ENCODE measurements at regions not wholly inside any gene's neighbourhood (a gene's known extent, or its start where the extent isn't known, plus 50 kb on each side); places are given as distances from the start of the nearest gene placed in this dataset.

DNA sequence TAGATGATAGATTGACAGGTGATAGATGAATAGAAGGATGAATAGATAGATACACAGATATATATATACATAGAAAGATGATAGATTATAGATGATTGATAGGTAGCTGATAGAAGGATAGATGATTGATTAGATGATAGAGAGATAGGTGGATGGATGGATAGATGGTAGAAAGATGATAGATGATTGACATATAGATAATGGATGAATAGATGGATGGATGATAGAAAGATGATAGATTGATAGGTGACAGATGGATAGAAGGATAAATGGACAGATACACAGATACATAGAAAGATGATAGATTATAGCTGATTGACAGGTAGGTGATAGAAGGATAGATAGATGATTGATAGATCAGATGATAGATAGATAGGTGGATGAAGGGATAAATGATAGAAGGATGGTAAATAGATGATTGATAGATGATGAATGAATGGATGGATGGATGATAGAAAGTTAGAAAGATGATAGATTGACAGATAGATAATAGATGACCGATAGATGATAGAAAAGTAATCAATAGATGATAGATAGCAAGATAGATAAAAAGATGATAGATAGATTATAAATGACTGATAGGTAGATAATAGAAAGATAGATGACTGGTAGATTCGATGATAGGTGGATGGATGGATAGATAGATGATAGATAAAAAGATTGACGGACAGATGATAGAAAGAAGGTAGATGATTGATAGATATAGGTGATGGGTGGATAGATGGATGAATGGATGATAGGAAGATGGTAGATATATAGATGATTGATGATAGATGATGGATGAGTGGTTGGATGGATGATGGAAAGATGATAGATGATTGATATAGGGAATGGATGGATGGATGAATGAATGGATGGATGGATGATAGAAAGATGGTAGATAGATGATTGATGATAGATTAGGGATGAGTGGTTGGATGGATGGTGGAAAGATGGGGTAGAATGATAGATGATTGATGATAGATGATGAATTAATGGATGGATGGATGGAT lies 80.4 kb downstream of the MICALL2 start:
- WGBS, 2 experiments: 86 to 88% methylated on average over 3 of the region's 3 CpGs
- peaks cover 23% of the 10 kb centered on the region for H3K27me3 ChIP-seq (ENCODE audit: control insufficient read depth, insufficient read depth, low read length, poor library complexity, severe bottlenecking)
- no peak overlapping the region for H3K27ac ChIP-seq (ENCODE audit: insufficient read depth, low read depth, low read length, poor library complexity, severe bottlenecking)
- H3K36me3 ChIP-seq (ENCODE audit: control insufficient read depth, insufficient read depth, low read length): no peaks in the 10 kb centered on the region
- no peaks in the 10 kb centered on the region for H3K4me1 ChIP-seq (ENCODE audit: control insufficient read depth, insufficient read depth, low read length)
- no peaks in the 10 kb centered on the region for H3K9me3 ChIP-seq (ENCODE audit: control insufficient read depth, low read length)
- no peak overlapping the region for H3K4me3 ChIP-seq (ENCODE audit: insufficient read depth, low read depth, low read length)

DNA sequence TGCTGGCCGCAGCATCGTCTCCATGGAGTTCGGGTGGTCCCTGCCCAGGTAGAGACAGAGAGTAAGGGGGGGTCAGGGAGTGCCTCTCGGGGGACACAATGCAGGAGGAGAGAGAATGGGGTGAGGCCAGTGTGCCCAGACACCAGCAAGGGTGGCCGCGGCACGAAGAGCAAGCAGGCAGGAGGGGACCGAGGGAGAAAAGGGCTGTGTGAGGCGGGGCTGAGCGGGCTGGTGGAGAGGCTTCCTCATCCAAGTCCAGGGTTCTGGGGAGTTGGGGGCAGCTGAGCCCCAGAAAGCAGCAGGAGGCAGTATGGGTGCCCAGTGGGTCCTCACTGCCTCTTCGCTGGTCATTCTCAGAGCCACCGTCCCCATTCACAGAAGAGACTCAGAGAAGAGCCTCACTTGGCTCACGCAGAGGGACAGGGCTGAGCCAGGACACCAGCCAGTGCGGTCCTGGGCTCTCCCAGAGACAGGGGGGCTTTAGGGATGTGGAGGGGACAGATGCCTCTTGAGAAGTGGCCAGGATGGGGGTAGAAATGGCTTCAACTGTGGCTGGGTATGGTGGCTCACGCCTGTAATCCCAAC lies 78.9 kb downstream of the MICALL2 start:
- peaks cover 23% of the 10 kb centered on the region for H3K27me3 ChIP-seq (ENCODE audit: control insufficient read depth, insufficient read depth, low read length, poor library complexity, severe bottlenecking)
- no peaks in the 10 kb centered on the region for H3K9me3 ChIP-seq (ENCODE audit: control insufficient read depth, low read length)
- no peaks in the 10 kb centered on the region for H3K4me1 ChIP-seq (ENCODE audit: control insufficient read depth, insufficient read depth, low read length)
- H3K4me3 ChIP-seq (ENCODE audit: insufficient read depth, low read depth, low read length): no peak overlapping the region
- no peak overlapping the region for H3K27ac ChIP-seq (ENCODE audit: insufficient read depth, low read depth, low read length, poor library complexity, severe bottlenecking)
- 75 to 77% methylated on average over 15 of the region's 15 CpGs for WGBS, 2 experiments
- no peaks in the 10 kb centered on the region for H3K36me3 ChIP-seq (ENCODE audit: control insufficient read depth, insufficient read depth, low read length)

DNA sequence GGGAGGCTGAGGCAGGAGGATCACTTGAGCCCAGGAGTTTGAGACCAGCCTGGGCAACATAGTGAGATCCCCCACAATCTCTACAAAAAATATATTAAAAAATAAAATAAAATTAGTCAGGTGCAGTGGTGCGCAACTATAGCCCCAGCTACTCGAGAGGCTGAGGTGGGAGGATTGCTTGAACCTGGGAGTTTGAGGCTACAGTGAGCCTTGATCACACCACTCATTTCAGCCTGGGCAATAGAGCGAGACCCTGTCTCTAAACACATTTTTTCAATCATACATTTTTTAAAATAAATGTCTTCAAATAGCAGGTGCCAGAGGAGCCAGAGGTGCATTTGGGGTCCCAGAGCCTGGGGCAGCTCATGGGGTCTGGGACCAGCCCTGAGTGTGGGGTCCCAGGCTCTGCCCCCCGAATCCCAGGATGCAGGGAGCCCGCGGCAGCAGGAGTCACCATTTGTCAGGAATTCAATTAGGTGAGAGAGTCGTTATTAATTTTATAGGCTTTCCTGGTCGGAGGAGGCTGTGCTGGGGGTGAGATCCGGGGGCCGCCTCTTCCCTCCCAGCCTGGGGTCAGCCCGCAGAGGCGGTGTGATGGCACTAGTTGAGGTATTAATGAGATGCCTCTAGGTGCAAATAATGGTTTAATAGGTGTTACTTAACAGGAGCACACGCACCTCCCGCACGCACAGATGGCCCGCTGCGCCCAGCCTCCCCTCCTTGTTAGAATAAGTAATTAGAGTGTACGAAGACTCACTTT lies 78.3 kb downstream of the MICALL2 start:
- WGBS, 2 experiments: 90 to 91% methylated on average over 17 to 18 of the region's 18 CpGs
- Histone ChIP-seq H3K27ac (ENCODE audit: insufficient read depth, low read depth, low read length, poor library complexity, severe bottlenecking) (no peak overlapping the region), H3K27me3 (ENCODE audit: control insufficient read depth, insufficient read depth, low read length, poor library complexity, severe bottlenecking) (peaks cover 23% of the 10 kb centered on the region), H3K4me1 (ENCODE audit: control insufficient read depth, insufficient read depth, low read length) (no peaks in the 10 kb centered on the region), H3K9me3 (ENCODE audit: control insufficient read depth, low read length) (no peaks in the 10 kb centered on the region), H3K4me3 (ENCODE audit: insufficient read depth, low read depth, low read length) (no peak overlapping the region), H3K36me3 (ENCODE audit: control insufficient read depth, insufficient read depth, low read length) (no peaks in the 10 kb centered on the region)

DNA sequence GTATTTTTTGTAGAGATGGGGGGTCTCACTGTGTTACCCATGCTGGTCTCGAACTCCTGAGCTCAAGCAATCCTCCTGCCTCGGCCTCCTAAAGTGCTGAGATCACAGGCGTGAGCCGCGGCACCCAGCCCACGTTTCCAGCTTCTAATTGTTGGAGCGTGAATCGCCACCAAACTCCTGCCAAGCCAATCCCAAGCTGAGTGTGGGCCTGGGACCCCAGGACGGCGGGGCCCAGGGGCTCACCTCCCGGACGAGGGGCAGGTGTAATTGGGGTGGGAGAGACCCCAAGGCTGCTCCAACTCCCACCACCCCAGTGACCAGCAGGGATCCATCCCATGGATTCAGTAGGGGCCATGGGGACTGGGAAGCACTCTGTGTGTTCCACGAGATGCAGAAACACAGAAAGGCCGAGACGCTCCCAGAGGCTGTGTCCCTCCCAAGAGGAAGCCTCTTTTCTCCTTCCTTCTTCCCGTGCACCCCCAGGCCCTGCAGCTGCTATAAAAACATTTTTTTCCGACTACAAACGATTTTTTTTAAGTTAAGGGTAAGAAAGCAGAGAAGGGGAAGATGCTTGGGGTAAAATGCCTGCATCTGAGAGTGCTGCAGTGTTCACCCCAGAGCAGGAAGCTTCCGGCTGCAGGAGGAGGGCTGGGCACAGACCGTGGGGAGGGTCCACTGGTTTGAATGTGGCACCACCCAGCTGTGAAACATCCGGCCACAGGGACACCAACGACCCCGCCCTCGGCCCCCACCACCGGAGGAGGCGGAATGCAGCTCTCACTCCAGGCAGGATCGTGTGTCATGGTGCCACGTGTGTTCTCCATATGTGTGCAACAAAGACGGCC lies 76.5 kb downstream of the MICALL2 start:
- H3K36me3 ChIP-seq (ENCODE audit: control insufficient read depth, insufficient read depth, low read length): no peaks in the 10 kb centered on the region
- H3K27ac ChIP-seq (ENCODE audit: insufficient read depth, low read depth, low read length, poor library complexity, severe bottlenecking): no peak overlapping the region
- no peaks in the 10 kb centered on the region for H3K4me1 ChIP-seq (ENCODE audit: control insufficient read depth, insufficient read depth, low read length)
- H3K27me3 ChIP-seq (ENCODE audit: control insufficient read depth, insufficient read depth, low read length, poor library complexity, severe bottlenecking): peaks cover 19% of the 10 kb centered on the region
- no peak overlapping the region for H3K4me3 ChIP-seq (ENCODE audit: insufficient read depth, low read depth, low read length)
- no peaks in the 10 kb centered on the region for H3K9me3 ChIP-seq (ENCODE audit: control insufficient read depth, low read length)
- 85 to 86% methylated on average over 29 of the region's 29 CpGs for WGBS, 2 experiments

DNA sequence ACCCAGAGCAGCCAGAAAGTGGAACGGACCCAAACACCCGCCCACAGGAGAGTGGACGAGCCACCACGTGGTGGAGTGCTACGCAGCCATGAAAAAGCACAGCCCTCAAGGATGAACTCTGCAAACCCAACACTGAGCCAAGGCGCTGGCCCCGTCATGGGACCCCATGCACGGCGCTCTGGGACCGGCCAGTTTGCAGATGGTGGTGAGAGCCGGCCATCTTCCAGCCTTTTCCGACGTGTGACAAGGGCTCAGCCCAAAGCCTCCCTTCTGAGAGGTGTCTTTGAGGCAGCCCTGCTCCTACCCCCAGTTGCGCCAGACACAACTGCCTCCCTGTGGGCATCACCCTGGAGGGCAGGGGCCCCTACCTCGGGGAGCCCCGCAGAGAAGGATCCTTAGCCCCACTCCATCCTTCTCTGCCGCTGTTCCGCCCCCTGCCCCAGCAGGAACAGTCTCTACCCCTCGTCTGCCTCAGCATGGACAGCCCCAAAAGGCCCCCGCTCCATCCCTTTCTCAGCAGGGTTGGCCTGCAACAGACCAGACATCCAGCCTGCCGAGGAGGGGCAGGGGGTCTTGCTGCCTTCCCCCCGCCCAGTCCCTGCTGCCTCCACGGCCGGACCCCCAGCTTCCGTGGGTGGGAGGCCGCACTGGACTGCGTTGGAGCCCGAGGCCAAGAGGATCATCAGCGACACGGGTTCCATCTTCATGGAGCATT lies 75.7 kb downstream of the MICALL2 start:
- no peaks in the 10 kb centered on the region for H3K36me3 ChIP-seq (ENCODE audit: control insufficient read depth, insufficient read depth, low read length)
- no peak overlapping the region for H3K4me3 ChIP-seq (ENCODE audit: insufficient read depth, low read depth, low read length)
- 89 to 91% methylated on average over 30 of the region's 30 CpGs for WGBS, 2 experiments
- no peak overlapping the region for H3K27ac ChIP-seq (ENCODE audit: insufficient read depth, low read depth, low read length, poor library complexity, severe bottlenecking)
- no peaks in the 10 kb centered on the region for H3K9me3 ChIP-seq (ENCODE audit: control insufficient read depth, low read length)
- no peaks in the 10 kb centered on the region for H3K4me1 ChIP-seq (ENCODE audit: control insufficient read depth, insufficient read depth, low read length)
- H3K27me3 ChIP-seq (ENCODE audit: control insufficient read depth, insufficient read depth, low read length, poor library complexity, severe bottlenecking): peaks cover 17% of the 10 kb centered on the region

DNA sequence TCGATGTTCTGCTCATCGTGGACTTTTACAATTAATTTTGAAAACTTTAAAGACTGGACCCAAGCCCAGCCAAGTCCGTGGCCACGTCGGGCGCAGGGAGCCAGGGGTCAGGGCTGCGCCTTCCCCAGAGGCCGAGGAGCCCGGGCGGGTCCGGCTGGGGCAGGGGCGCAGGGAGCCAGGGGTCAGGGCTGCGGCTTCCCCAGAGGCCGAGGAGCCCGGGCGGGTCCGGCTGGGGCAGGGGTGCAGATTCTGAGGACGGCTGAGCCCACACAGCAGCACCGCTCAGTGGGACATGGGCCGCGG lies 75.2 kb downstream of the MICALL2 start:
- no peaks in the 10 kb centered on the region for H3K36me3 ChIP-seq (ENCODE audit: control insufficient read depth, insufficient read depth, low read length)
- H3K27me3 ChIP-seq (ENCODE audit: control insufficient read depth, insufficient read depth, low read length, poor library complexity, severe bottlenecking): peaks cover 17% of the 10 kb centered on the region
- H3K9me3 ChIP-seq (ENCODE audit: control insufficient read depth, low read length): no peaks in the 10 kb centered on the region
- 92 to 93% methylated on average over 21 of the region's 21 CpGs for WGBS, 2 experiments
- H3K4me3 ChIP-seq (ENCODE audit: insufficient read depth, low read depth, low read length): no peak overlapping the region
- H3K4me1 ChIP-seq (ENCODE audit: control insufficient read depth, insufficient read depth, low read length): no peaks in the 10 kb centered on the region
- no peak overlapping the region for H3K27ac ChIP-seq (ENCODE audit: insufficient read depth, low read depth, low read length, poor library complexity, severe bottlenecking)
